A549 (cell line): ENCODE measurements at regions not wholly inside any gene's neighbourhood (a gene's known extent, or its start where the extent isn't known, plus 50 kb on each side); places are given as distances from the start of the nearest gene placed in this dataset.

Experiments
- CBX2 ChIP-seq: fragments of 200-600 bp; sonication (generic); IDR thresholded peaks from 2 replicates; pipeline ENCODE4 v1.6.1; 2016; ENCODE audit warnings: low read depth, mild to moderate bottlenecking, borderline replicate concordance
- EP300 ChIP-seq, 2 experiments: fragments of >200 bp; sonication (Bioruptor Twin); formaldehyde crosslinking; IDR thresholded peaks; 2 replicates in 1 of 2; 3 replicates in 1 of 2; pipeline ENCODE4 v1.6.1; 2016 to 2017
- HDAC2 ChIP-seq: fragments of 200-600 bp; sonication (generic); IDR thresholded peaks from 2 replicates; pipeline ENCODE4 v1.6.1; 2016
- JUN ChIP-seq, 2 experiments: fragments of >200 bp; sonication (Bioruptor Twin); formaldehyde crosslinking; IDR thresholded peaks; 2 replicates in 1 of 2; 3 replicates in 1 of 2; pipeline ENCODE4 v1.6.1; 2016 to 2017
- NR3C1 ChIP-seq: fragments of >200 bp; sonication (Bioruptor Twin); formaldehyde crosslinking; IDR thresholded peaks from 3 replicates; pipeline ENCODE4 v1.6.1; 2017
- POLR2A ChIP-seq: IDR thresholded peaks from 2 replicates; pipeline ENCODE4 v1.6.1; 2012; ENCODE audit warnings: mild to moderate bottlenecking, low read length
- SMC3 ChIP-seq: fragments of >200 bp; sonication (Bioruptor Twin); formaldehyde crosslinking; IDR thresholded peaks from 3 replicates; pipeline ENCODE4 v1.6.1; 2018; ENCODE audit warnings: inconsistent platforms
- TF ChIP-seq, protein P1 (sequence below): IDR thresholded peaks from 2 replicates; pipeline ENCODE4 v1.6.1; 2012; ENCODE audit warnings: low read depth, borderline replicate concordance
- TF ChIP-seq, protein P2 (sequence below): fragments of >200 bp; sonication (Bioruptor Twin); formaldehyde crosslinking; IDR thresholded peaks from 3 replicates; pipeline ENCODE4 v1.5.1; 2016
- TF ChIP-seq, protein P3 (sequence below): fragments of 250-450 bp; sonication (Bioruptor Pico); IDR thresholded peaks from 2 replicates; pipeline ENCODE4 v1.5.0; 2021; ENCODE audit warnings: mild to moderate bottlenecking, moderate library complexity, borderline replicate concordance
- TF ChIP-seq, protein P4 (sequence below): fragments of 450-650 bp; IDR thresholded peaks from 2 replicates; pipeline ENCODE4 v1.6.1; 2014; ENCODE audit warnings: antibody characterized with exemption
- TF ChIP-seq, protein P5 (sequence below): fragments of 150-350 bp; IDR thresholded peaks from 2 replicates; pipeline ENCODE4 v1.6.1; 2014; ENCODE audit warnings: low read depth, mild to moderate bottlenecking, low read length
- TF ChIP-seq, protein P6 (sequence below): IDR thresholded peaks from 2 replicates; pipeline ENCODE4 v1.6.1; 2012
- TF ChIP-seq, protein P7 (sequence below): IDR thresholded peaks from 2 replicates; pipeline ENCODE4 v1.6.1; 2012

DNA sequence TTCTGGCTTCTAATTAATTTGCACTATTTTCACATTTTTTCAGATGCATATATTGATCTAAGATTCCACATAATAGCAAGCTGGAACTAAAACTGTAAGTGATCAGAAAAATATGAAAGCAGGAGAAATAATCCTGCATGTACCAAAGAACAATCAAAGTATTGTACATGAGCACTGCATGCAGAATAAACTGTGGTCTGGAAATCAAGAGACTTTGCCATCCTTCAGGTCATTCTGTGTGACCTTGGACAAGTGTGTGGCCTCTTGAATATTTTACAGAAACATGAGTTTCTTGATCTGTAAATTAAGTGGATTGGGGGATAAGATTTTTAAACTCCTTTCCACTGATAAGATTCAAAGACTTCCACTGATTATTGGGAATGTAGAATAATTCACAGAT, 99.2 kb upstream of the GNAQ start:
- TF ChIP-seq, protein P1, sequence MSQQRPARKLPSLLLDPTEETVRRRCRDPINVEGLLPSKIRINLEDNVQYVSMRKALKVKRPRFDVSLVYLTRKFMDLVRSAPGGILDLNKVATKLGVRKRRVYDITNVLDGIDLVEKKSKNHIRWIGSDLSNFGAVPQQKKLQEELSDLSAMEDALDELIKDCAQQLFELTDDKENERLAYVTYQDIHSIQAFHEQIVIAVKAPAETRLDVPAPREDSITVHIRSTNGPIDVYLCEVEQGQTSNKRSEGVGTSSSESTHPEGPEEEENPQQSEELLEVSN = no peak
- no peak for TF ChIP-seq NR3C1
- TF ChIP-seq, protein P2, sequence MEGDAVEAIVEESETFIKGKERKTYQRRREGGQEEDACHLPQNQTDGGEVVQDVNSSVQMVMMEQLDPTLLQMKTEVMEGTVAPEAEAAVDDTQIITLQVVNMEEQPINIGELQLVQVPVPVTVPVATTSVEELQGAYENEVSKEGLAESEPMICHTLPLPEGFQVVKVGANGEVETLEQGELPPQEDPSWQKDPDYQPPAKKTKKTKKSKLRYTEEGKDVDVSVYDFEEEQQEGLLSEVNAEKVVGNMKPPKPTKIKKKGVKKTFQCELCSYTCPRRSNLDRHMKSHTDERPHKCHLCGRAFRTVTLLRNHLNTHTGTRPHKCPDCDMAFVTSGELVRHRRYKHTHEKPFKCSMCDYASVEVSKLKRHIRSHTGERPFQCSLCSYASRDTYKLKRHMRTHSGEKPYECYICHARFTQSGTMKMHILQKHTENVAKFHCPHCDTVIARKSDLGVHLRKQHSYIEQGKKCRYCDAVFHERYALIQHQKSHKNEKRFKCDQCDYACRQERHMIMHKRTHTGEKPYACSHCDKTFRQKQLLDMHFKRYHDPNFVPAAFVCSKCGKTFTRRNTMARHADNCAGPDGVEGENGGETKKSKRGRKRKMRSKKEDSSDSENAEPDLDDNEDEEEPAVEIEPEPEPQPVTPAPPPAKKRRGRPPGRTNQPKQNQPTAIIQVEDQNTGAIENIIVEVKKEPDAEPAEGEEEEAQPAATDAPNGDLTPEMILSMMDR = no peak
- TF ChIP-seq, protein P3, sequence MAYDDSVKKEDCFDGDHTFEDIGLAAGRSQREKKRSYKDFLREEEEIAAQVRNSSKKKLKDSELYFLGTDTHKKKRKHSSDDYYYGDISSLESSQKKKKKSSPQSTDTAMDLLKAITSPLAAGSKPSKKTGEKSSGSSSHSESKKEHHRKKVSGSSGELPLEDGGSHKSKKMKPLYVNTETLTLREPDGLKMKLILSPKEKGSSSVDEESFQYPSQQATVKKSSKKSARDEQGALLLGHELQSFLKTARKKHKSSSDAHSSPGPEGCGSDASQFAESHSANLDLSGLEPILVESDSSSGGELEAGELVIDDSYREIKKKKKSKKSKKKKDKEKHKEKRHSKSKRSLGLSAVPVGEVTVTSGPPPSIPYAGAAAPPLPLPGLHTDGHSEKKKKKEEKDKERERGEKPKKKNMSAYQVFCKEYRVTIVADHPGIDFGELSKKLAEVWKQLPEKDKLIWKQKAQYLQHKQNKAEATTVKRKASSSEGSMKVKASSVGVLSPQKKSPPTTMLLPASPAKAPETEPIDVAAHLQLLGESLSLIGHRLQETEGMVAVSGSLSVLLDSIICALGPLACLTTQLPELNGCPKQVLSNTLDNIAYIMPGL (CRISPR knock-in tag) = no peak
- TF ChIP-seq, protein P4, sequence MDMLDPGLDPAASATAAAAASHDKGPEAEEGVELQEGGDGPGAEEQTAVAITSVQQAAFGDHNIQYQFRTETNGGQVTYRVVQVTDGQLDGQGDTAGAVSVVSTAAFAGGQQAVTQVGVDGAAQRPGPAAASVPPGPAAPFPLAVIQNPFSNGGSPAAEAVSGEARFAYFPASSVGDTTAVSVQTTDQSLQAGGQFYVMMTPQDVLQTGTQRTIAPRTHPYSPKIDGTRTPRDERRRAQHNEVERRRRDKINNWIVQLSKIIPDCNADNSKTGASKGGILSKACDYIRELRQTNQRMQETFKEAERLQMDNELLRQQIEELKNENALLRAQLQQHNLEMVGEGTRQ = no peak
- TF ChIP-seq POLR2A = no peak
- no peak for TF ChIP-seq HDAC2
- TF ChIP-seq, protein P5, sequence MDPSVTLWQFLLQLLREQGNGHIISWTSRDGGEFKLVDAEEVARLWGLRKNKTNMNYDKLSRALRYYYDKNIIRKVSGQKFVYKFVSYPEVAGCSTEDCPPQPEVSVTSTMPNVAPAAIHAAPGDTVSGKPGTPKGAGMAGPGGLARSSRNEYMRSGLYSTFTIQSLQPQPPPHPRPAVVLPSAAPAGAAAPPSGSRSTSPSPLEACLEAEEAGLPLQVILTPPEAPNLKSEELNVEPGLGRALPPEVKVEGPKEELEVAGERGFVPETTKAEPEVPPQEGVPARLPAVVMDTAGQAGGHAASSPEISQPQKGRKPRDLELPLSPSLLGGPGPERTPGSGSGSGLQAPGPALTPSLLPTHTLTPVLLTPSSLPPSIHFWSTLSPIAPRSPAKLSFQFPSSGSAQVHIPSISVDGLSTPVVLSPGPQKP = no peak
- TF ChIP-seq EP300 (IDR thresholded peaks at IDR 0.05) = no peak
- no peak for TF ChIP-seq SMC3
- no peak for TF ChIP-seq CBX2
- TF ChIP-seq, protein P6, sequence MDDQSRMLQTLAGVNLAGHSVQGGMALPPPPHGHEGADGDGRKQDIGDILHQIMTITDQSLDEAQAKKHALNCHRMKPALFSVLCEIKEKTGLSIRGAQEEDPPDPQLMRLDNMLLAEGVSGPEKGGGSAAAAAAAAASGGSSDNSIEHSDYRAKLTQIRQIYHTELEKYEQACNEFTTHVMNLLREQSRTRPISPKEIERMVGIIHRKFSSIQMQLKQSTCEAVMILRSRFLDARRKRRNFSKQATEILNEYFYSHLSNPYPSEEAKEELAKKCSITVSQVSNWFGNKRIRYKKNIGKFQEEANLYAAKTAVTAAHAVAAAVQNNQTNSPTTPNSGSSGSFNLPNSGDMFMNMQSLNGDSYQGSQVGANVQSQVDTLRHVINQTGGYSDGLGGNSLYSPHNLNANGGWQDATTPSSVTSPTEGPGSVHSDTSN = no peak
- no peak for TF ChIP-seq JUN (IDR thresholded peaks at IDR 0.05)
- TF ChIP-seq, protein P7, sequence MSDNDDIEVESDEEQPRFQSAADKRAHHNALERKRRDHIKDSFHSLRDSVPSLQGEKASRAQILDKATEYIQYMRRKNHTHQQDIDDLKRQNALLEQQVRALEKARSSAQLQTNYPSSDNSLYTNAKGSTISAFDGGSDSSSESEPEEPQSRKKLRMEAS = no peak
